ENCODE measurements at regions not wholly inside any gene's neighbourhood (a gene's known extent, or its start where the extent isn't known, plus 50 kb on each side); places are given as distances from the start of the nearest gene placed in this dataset.

DNA sequence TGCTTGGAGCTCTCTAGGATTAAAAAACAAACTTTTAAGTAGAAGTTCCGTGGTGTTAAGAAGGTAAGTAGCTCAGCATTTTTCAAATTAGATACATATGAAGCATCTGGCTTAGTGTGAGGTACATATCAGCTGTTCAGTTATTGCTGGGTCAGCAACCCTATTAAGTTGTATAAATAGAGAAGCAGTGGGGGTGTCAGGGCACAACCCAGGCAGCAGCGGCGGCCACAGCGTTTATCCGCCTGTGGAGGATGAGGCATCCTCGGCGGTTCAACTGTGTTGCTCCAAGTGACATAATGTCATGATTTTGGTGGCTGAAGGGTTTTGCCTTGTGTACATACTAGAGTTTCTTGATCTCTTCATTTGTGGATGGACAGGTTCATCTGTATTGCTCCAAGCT is 54.6 kb upstream of the KIF5B start:
- TF ChIP-seq CTCF (IDR thresholded peaks at IDR 0.05) (no peak), POLR2A (IDR thresholded peaks at IDR 0.05) (no peak)
- ATAC-seq (peak in 1 of 4 donors; percentile 13), DNase-seq (no peak)
- WGBS, 4 donors, result 94 to 97% (median 96%) methylated on average over 5 to 7 of the region's 7 CpGs
- Histone ChIP-seq H3K9me3 (no peaks in the 10 kb centered on the region), H3K27me3 (no peaks in the 10 kb centered on the region), H3K36me3 (no peaks in the 10 kb centered on the region), H3K27ac (no peak overlapping the region), H3K4me1 (peaks cover 0 to 12% (median 0%) of the 10 kb centered on the region in 12 donors), H3K4me3 (no peak overlapping the region)
- intact Hi-C loops (cut with DNase I), result no loop called here

- TF ChIP-seq POLR2A (IDR thresholded peaks at IDR 0.05) (no peak), CTCF (IDR thresholded peaks at IDR 0.05) (no peak)
- intact Hi-C loops (cut with DNase I), result no loop called here
- no peak overlapping the region for H3K27ac ChIP-seq
- DNase-seq, result no peak
- H3K9me3 ChIP-seq, result no peaks in the 10 kb centered on the region
- no peaks in the 10 kb centered on the region for H3K36me3 ChIP-seq
- WGBS, 4 donors, result 87 to 91% (median 90%) methylated on average over 24 of the region's 24 CpGs
- H3K27me3 ChIP-seq, result no peaks in the 10 kb centered on the region
- H3K4me3 ChIP-seq, result no peak overlapping the region
- peaks cover 0 to 12% (median 0%) of the 10 kb centered on the region in 12 donors for H3K4me1 ChIP-seq
- no peak for ATAC-seq
Measured at GRCh38 chr10:32109603-32110002, 53.4 kb upstream of the KIF5B start.

Data from heart left ventricle (tissue), 16 donors.